Endothelial cell of umbilical vein (primary cell): ENCODE measurements at regions not wholly inside any gene's neighbourhood (a gene's known extent, or its start where the extent isn't known, plus 50 kb on each side); places are given as distances from the start of the nearest gene placed in this dataset.

Experiments
- EZH2 ChIP-seq: IDR thresholded peaks from 2 replicates; pipeline ENCODE4 v1.6.1; 2012; ENCODE audit warnings: borderline replicate concordance, low read depth, mild to moderate bottlenecking, moderate library complexity, low read length, inconsistent platforms; ENCODE audit not compliant: severe bottlenecking
- JUN ChIP-seq: IDR thresholded peaks from 2 replicates; pipeline ENCODE4 v1.6.1; 2011; ENCODE audit warnings: borderline replicate concordance, low read depth; ENCODE audit not compliant: insufficient read length, insufficient read depth
- POLR2A ChIP-seq: IDR thresholded peaks from 2 replicates; pipeline ENCODE4 v1.6.1; 2012; ENCODE audit warnings: low read depth, mild to moderate bottlenecking, control low read depth, low read length
- POLR2AphosphoS5 ChIP-seq: IDR thresholded peaks from 2 replicates; pipeline ENCODE4 v1.6.1; 2012; ENCODE audit warnings: low read depth, mild to moderate bottlenecking, control low read depth, low read length, moderate library complexity; ENCODE audit not compliant: insufficient read depth
- TF ChIP-seq, protein P1 (sequence below), 2 donors: IDR thresholded peaks; 1 replicate in 1 of 2; 2 replicates in 1 of 2; pipeline ENCODE4 v1.5.1; 2011; ENCODE audit warnings: low read length in 2 of 2, mild to moderate bottlenecking in 2 of 2, moderate library complexity in 2 of 2, control low read depth in 1 of 2, inconsistent platforms in 1 of 2, low read depth in 1 of 2; ENCODE audit not compliant: insufficient read depth in 1 of 2; ENCODE audit errors: extremely low read depth in 1 of 2

DNA sequence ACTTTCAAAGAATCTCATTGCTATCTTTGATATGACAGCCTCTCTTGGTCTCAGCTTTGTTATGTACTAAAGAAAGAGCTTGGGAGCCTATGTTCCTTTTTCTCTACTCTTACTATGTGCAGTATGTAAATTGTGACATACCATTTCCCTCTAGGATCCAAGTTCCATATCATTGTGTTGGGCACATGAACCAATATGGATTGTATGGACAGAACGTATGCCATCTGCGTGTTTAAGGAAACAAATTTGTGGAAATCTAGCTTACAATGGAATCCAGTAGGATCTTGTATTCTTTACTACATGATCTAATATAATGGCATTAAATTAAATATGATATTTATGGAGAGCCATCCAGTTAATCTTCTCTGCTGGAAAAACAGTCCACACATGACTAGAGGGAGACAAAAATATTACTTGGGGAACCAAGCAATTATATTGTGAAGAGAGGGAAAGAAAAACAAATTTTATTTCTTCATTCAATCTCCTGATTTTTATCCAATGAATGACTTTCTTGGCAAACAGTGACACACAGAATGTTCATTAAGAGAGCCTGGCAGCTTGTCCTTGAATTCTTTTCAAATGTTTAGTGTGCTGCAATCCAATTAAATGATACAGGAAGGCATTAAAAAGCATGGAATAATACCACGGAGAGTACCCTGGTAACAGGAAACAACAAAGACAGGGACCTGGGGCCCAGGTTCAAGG is 106.5 kb upstream of the DAB1 start:
- TF ChIP-seq, protein P1, sequence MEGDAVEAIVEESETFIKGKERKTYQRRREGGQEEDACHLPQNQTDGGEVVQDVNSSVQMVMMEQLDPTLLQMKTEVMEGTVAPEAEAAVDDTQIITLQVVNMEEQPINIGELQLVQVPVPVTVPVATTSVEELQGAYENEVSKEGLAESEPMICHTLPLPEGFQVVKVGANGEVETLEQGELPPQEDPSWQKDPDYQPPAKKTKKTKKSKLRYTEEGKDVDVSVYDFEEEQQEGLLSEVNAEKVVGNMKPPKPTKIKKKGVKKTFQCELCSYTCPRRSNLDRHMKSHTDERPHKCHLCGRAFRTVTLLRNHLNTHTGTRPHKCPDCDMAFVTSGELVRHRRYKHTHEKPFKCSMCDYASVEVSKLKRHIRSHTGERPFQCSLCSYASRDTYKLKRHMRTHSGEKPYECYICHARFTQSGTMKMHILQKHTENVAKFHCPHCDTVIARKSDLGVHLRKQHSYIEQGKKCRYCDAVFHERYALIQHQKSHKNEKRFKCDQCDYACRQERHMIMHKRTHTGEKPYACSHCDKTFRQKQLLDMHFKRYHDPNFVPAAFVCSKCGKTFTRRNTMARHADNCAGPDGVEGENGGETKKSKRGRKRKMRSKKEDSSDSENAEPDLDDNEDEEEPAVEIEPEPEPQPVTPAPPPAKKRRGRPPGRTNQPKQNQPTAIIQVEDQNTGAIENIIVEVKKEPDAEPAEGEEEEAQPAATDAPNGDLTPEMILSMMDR (IDR thresholded peaks at IDR 0.05; ENCODE audit: extremely low read depth in 1 of 2, insufficient read depth in 1 of 2, low read depth in 1 of 2, low read length in 2 of 2) = no peak
- TF ChIP-seq JUN (no peak), POLR2A (no peak), EZH2 (no peak), POLR2AphosphoS5 (no peak)
